DMS53 treated with DMSO at 0.1 percent for 48 hours (cell line): ENCODE measurements at regions not wholly inside any gene's neighbourhood (a gene's known extent, or its start where the extent isn't known, plus 50 kb on each side); places are given as distances from the start of the nearest gene placed in this dataset.

Experiments
- DNase-seq: peaks from one replicate; lab custom pipeline; 2025; ENCODE audit not compliant: unreplicated experiment; lab: John Stamatoyannopoulos, UW

GRCh38 chr19:28943651-28944050, 269.3 kb downstream of the UQCRFS1 start:
- DNase-seq = no peak

GRCh38 chr19:28941833-28942232, 271.1 kb downstream of the UQCRFS1 start:
- DNase-seq = no peak

- no peak for DNase-seq
Measured at GRCh38 chr19:28940751-28941500, 272.0 kb downstream of the UQCRFS1 start.

- no peak for DNase-seq
Measured at GRCh38 chr19:28939236-28939635, 273.7 kb downstream of the UQCRFS1 start.

GRCh38 chr19:28936001-28936400, 276.9 kb downstream of the UQCRFS1 start:
- DNase-seq = no peak

GRCh38 chr19:28934631-28935030, 278.3 kb downstream of the UQCRFS1 start:
- DNase-seq = no peak

GRCh38 chr19:28933039-28933438, 279.9 kb downstream of the UQCRFS1 start:
- no peak for DNase-seq

GRCh38 chr19:28932446-28932845, 280.5 kb downstream of the UQCRFS1 start:
- no peak for DNase-seq

- DNase-seq = no peak
Measured at GRCh38 chr19:28929006-28929405, 283.9 kb downstream of the UQCRFS1 start.

GRCh38 chr19:28927456-28927855, 285.5 kb downstream of the UQCRFS1 start:
- no peak for DNase-seq

GRCh38 chr19:28920269-28921066, 292.5 kb downstream of the UQCRFS1 start:
- no peak for DNase-seq

- no peak for DNase-seq
Measured at GRCh38 chr19:28917621-28918020, 295.3 kb downstream of the UQCRFS1 start.

- DNase-seq = no peak
Measured at GRCh38 chr19:28915737-28916460, 297.1 kb downstream of the UQCRFS1 start.

- DNase-seq = no peak
Measured at GRCh38 chr19:28915202-28915601, 297.7 kb downstream of the UQCRFS1 start.

GRCh38 chr19:28914173-28914572, 298.8 kb downstream of the UQCRFS1 start:
- DNase-seq = no peak

GRCh38 chr19:28913626-28914025, 299.3 kb downstream of the UQCRFS1 start:
- no peak for DNase-seq

GRCh38 chr19:28908941-28909340, 304.0 kb downstream of the UQCRFS1 start:
- no peak for DNase-seq

- no peak for DNase-seq
Measured at GRCh38 chr19:28907534-28907933, 305.4 kb downstream of the UQCRFS1 start.

- no peak for DNase-seq
Measured at GRCh38 chr19:28905996-28906395, 307.0 kb downstream of the UQCRFS1 start.

GRCh38 chr19:28899703-28900102, 313.2 kb downstream of the UQCRFS1 start:
- no peak for DNase-seq

GRCh38 chr19:28898249-28898648, 314.7 kb downstream of the UQCRFS1 start:
- no peak for DNase-seq
